GM19035 (cell line): ENCODE measurements at regions not wholly inside any gene's neighbourhood (a gene's known extent, or its start where the extent isn't known, plus 50 kb on each side); places are given as distances from the start of the nearest gene placed in this dataset.

Experiments
- ATAC-seq: cut with Tn5 transposase; IDR thresholded peaks from one replicate; pipeline ENCODE4 v1.9.1; 2021; ENCODE audit not compliant: unreplicated experiment

DNA sequence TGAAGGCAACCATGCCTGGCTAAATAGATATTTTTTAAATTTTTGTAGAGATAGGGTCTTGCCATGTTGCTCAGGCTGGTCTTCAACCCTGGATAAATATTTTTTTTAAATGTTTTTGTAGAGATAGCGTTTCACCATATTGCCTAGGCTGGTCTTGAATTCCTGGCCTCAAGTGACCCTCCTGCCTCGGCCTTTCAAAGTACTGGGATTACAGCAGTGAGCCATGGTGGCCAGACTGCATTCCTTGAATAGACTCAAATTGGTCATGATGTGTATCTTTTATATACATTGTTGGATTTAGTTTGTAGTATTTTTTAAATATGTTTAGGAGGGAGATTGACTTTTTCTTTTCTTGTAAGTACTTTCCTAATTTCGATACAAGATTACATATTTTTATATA, 325.7 kb upstream of the C11orf87 start:
- ATAC-seq, result no peak

DNA sequence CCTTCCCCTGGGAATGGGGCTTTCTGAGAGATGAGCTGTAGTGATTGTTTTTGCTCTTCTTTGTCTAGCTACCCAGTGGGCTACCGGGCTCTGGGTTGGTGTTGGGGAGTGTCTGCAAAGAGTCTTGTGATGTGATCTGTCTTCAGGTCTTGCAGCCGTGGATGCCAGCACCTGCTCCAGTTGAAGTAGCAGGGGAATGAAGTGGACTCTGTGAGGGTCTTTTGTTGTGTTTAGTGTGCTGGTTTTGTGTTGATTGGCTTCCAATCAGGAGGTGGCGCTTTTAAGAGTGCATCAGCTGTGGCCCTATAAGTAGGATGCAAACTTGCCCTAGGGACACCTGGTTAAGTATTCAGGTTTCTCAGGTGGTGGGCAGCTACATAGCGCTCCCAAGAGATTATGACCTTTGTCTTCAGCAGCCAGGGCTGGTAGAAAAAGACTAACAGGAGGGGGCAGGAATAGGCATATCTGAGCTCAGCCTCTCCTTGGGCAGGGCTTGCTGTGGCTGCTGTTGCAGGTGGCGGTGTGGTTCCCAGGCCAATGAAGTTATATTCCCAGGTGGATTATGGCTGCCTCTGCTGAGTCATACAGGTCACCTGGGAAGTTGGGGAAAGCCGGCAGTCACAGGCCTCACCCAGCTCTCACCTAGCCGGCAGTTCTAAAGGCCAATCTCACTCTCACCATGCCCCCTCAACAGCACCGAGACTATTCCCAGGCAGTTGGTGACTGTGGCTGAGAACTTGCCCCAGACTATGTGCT, 315.7 kb upstream of the C11orf87 start:
- no peak for ATAC-seq

DNA sequence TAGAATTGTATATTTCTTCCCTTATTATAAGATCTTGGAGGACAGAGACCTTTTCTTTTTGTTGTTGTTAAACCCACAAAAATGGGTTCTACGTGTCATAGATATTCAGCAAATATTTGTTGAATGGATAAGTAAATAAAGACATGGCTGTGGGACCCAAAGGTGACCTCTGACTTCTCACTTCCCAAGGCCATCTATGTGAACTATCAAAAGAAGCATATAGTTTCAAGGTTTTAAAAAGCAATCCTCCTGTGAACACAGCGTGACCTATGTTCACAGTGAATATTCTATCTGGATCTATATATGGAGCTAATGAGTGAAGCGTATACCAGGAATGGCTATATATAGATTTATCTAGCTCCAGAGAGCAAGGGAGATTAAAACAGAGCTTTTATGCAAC, 312.8 kb upstream of the C11orf87 start:
- no peak for ATAC-seq

DNA sequence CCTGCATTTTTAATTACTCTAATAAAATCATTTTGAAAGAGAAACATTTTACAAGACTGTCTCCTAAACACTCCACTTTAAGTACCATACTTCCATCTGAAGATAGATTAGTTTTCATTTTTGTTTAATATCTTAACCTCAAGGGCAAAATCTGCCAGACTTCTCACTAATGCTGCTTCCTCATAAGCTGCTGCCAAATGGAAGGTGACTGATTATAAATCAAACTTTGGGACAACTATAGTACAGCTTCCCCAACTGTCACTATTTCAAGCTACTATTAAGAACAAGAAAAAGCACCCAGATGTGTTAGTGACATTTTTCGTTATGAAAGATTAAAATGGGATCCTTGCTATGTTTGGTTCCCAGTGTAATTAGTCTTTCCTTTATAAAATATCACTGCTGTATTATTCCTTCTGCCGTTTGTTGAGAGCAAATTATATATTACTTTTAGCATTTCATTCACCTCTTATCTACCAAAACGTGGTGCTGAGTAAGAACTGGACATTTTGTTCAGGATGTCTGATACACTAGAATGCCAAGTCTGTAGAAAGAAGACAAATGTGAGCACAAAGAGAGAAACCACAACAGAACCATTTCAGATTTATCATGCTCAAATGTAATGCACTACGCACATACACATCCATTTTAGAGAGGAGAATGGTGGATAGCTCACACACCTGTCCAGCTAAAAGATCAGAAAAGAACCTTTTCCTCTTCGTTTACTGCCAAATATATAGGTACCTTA, 312.2 kb upstream of the C11orf87 start:
- no peak for ATAC-seq

DNA sequence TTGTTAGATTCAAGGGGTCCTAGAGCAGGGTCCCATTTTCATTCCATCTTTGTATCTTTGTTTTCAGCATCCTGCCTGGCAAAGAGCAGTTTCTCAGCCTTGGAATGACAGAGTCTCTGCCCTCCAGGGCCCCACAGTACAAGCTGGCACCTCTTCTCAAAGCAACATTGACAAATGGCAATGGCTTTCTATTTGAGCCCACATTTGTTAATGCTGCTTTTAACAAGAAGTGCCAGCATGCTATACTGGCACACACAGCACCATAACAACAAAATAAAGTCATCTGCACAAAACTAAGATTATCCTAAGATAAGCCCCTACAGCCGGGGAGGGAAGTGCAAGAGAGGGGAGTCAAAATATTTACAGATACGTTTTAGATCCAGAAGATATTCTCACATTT, 309.7 kb upstream of the C11orf87 start:
- ATAC-seq, result no peak

DNA sequence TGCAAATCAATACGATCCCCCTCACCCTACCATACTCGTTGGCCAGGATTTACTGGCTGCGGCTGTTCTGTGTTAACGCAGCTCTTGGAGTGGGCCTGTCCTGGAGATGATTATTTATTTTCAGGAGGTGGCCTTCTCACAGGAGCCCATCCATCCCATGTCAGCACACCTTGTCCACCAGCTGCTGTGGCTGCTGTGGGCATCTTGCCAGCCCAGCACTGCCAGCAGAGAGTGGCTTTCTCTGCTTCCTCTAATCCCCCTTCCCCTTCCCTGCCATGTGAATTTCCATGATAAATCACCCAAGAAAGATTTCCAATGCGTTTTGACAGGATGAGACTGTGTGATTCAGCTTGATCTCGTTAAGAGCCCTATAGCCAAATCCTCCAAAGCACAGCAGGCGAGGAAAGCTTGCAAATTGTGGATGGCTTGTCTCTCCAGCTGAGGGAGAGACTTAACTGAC, 309.1 kb upstream of the C11orf87 start:
- ATAC-seq, result no peak

DNA sequence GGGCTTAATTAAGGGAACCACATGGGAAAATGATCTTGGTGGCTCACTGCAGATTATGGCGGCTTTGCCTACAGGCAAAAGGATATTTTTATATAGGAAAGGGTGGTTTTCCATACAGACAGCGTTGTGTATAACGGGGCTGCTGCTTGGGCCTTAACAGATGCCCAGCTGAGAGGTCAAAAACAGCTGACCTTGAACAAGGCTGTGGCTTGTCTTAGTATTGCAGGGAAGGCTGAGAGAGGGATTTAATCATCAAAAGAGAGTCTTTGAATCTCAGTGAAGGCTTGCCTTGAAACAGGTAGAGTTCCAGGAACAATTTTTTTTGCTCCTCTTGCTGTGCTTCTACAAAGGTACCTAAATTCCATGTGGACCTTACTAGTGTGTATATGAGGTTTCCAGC, 301.6 kb upstream of the C11orf87 start:
- ATAC-seq, result no peak

DNA sequence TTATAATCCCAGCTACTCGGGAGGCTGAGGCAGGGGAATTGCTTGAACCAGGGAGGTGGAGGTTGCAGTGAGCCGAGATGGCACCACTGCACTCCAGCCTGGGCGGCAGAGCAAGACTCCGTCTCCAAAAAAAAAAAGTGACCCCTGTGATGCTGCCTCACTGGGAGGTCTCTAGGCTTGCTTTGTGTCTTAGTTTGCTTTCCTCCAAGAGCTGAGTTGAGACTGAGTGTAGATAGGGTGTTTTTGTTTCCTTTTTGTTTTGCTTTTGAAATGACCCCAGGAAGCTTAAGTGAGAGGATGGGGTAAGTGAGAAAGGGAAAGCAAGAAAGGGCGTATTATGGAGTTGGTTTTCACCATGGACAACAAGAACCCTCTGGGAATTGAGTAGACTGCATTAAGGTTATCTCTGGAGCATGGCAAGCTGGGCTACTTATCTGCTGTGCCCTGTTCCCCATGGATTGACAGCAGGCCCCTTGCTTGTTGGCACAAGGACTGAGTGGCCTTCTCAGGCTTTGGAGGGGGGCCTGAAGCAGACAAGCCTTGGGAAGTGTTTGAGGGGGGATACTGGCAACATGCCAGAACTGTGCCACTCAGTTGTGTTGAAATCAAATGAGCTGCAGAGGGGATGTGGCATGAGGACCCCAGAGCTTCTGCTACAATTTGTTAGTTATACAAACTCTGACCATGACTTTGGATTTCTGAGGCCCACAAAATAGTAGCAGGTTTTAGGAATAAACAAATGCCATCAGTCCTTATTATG, 300.6 kb upstream of the C11orf87 start:
- ATAC-seq, result no peak

DNA sequence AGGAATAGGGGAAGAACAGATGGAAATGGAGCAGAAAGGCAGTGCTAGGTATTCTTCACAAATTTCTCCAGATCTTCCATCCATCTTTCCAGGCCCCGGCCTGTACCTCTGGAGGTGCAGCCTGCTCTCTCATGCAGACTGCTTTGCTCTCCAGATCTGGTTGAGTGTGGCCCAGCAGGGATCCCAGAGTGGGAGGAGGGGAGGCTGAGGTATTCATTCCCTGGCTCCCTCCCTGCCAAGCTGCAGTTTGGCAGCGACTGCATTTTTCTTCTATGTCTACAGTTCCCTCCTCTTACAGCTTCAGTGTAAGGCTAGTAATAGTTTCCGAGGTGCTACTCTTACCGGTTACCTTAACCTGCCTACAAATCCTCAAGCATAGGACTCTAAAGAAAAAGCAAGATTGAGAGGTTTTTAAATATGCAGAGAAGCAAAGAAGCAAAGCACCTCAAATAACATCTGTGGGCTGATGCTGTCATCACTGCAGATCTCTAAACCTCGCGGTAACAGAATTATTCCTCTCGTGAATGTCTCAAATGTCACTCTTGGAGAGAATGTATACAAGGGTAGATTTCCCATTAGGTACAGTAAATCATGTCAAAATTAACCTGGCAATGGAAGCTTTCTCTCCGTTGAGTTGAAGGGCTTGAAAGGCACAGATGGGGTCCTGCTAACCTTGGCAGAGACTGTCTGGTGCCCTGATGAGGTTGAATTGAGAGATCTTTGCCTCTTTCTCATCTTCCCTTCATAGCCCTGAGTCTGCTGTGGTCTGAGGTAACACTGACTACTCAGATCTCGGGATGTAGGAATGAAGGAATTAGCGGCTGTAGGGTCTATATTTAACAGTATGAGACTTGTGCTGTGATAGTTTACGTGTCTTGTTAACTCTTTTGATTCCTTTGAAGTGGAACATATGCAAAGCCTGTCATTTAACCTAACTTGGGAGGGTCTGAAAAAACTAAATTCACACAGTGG, 297.9 kb upstream of the C11orf87 start:
- ATAC-seq, result no peak

DNA sequence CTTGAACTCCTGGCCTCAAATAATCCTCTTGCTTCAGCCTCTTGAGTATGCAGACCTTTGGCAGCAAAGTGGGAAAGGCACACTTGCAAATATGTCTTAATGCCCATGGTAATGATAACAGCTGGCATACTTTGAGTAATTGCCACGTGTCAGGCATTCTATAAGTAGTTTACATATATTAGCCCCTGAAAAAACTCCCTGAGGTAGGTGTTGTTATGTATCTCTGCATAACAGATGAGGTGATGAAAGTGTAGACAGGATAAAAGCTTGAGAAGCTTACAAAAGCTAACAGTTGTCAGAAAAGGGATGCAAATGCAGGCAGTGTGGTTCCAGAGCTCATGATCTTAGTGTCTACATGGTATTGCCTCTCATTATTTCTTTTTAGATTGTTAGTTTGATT, 291.1 kb upstream of the C11orf87 start:
- ATAC-seq, result no peak

DNA sequence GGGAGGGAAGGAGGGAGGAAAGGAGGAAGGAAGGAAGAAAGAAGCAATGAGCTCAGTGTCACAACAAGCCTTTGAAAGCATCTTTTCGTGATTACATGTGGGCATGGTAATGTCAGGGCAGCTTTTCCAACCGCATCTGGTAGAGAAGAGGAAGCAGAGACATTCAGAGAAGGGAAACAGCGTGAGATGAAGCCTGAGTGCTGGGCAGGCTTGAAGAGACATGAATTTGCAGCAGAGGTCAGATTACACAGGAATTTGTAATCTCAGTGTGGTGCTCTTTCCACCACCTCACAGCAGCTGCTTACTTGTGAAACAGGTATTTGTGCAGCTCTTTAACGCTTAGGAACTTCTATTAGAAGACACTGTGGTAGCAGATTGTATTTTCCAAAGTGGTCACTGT, 289.5 kb upstream of the C11orf87 start:
- ATAC-seq, result peak; percentile 60

DNA sequence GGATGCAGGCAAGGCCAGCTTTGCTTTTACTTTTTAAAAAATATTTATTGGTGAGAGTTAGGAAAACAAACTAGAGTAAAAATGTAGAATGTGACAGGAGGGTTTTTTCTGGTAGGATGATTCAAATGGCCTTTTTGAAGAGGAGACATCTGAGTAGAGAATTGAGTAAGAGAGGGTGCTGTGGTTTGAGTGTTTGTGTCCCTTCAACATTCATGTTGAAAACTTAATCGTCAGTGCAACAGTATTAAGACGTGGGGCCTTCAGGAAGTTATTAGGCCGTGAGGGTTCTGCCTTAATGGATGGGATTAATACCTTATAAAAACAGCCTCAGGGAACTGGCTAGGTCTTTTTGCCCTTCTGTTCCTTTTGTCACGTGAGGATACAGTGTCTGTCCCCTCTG, 288.8 kb upstream of the C11orf87 start:
- ATAC-seq, result no peak

DNA sequence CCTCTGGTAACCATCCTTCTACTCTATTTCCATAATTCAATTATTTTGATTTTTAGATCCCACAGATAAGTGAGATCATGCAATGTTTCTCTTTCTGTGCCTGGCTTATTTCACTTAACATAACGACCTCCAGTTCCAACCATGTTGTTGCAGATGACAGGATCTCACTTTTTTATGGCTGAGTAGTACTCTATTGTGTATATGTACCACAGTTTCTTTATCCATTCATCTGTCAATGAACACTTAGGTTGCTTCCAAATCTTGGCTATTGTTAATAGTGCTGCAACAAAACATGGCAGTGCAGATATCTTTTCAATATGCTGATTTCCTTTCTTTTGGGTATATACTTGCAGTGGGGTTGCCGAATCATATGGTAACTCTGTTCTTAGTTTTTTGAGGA, 286.4 kb upstream of the C11orf87 start:
- ATAC-seq, result no peak

DNA sequence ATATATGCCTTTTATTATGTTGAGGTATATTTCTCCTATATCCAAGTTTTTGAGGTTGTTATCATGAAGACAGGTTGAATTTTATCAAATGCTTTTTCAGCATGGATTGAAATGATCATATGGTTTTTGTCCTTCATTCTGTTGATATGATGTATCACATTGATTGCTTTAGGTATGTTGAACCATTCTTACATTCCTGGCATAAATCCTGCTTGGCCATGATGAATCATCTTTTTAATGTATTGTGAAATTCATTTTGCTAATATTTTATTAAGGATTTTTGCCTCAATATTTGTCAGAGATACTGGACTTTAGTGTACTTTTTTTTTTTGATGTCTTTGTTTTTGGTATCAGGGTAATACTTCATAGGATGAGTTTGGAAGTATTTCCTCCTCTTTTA, 283.8 kb upstream of the C11orf87 start:
- ATAC-seq, result no peak

DNA sequence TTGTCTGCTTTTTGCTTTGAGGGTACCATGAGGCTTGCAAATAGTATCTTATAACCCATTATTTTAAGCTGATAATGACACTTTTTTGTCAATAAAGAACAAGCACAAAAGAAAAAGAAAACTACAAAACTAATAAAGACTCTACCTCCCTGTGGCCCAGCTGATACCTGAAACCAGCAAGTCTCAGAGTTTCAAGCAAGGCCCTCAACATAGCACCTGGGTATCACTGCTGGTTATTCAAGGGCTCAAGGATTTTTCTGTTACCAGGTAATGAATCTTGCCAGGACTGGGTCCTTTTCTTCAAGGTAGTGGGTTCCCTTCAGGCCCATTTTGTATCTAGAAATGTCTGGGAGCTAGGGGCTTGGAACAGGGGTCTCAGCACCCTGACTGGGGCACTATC, 281.6 kb upstream of the C11orf87 start:
- no peak for ATAC-seq

DNA sequence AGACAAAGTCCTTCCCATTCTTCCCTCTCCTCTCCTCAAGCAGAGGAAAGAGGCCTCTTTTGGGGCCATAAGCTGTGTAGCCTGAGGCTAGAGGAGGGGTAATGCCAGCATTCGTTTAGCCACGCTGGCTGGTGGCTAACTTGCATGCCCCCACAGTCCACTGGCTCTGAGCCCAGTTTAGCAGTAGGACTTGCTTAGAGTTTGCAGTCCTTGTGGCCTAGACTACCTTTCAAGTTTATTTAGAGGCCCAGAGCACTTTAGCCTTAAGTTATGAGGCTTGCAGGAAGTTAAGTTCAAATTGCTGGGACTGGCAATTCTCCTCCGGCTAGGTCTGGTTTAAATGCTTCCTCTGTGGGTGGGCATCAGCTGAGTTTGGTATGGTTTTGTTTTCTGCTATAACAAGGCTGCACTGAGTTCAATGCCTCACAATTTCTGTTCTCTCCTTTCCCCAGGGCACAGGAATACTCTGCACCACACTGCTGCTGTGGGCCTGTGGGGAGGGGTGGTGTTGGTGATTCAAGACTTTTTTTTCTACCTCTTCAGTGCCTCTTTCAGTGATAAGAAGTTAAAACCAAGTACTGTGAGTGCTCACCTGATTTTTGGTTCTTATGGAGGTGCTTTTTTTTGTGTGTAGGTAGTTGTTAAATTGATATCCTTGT, 281.0 kb upstream of the C11orf87 start:
- ATAC-seq, result no peak

DNA sequence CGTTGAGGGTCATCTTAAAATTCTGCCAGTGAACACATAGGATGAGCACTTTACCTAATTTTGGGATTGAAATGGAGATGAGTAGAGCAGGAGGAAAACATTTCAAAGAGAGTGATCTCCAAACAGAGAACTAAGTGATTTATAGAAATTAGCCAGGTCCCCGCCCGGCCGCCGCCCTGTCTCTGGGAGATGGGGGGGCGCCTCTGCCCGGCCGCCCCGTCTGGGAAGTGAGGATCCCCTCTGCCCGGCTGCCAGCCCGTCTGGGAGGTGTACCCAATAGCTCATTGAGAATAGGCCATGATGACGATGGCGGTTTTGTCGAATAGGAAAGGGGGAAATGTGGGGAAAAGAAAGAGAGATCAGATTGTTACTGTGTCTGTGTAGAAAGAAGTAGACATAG, 276.7 kb upstream of the C11orf87 start:
- no peak for ATAC-seq

DNA sequence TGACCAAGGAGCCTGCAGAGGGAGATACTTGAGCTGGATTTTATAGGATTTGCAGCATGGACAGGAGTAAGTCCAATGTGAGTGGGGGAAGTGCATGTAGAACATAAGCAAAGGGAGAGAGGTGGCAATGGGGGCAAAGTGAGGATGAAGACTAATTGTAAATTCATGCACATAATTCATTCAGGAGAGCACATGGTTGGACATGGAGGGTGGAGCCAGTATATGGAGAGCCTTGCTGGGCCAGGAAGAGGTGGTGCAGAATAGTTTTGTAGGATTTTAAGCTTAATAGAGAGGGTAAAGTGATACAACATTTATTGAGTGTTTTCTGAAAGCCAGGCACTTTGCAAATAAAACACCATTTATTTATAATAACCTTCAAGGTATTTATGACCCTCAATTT, 274.3 kb upstream of the C11orf87 start:
- ATAC-seq, result no peak

DNA sequence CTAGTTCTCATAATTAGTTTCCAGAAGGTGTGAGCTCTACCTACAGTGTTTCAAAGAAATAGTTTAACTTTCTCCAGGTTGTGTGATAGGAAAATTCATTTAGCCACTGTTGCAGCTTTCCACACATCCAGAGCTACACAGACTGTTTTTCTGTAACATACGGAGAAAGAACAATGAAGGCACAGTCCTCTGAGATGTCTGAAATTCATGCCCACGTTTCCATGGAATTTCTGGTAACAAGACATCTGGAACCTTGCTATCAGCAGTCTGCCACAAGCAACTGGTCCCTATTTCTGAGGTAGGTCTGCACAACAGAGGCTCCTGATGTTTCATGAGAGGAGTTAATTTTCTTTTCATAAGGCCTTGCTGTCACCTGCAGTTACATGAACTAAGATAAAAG, 273.3 kb upstream of the C11orf87 start:
- no peak for ATAC-seq

DNA sequence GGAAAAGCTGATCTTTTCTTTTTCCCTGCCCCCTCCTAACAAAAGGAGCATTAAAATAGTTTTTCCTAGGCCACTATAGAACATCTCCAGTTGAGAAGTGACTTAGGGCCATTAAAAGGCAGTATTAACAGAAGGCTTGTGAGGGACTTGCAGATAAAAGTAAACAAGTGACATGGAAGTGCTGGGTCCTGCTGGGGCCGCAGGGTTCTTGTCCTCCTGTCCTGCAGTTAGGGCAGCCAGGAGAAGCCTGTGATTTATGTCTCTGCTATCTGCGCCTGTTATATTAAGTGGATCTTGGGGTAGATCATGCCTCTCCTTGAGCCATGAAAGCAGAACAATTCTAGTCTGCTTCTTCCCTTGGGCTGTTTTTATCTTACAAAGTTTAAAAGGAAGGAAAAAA, 271.4 kb upstream of the C11orf87 start:
- no peak for ATAC-seq
